Ureter (tissue), 1 donor: ENCODE measurements at regions not wholly inside any gene's neighbourhood (a gene's known extent, or its start where the extent isn't known, plus 50 kb on each side); places are given as distances from the start of the nearest gene placed in this dataset.
"Not testable (repeated sequence)": the region's sequence is repeated elsewhere in the genome, so short reads cannot be mapped to it uniquely, and the experiment has no call there.

ENCODE experiments used
- DNase-seq: peaks from one replicate; pipeline ENCODE4 v3.0.0-alpha.2; 2020; ENCODE audit warnings: low spot score
- donor health status: DM: yes; HTN: yes; CAD: no.

DNA sequence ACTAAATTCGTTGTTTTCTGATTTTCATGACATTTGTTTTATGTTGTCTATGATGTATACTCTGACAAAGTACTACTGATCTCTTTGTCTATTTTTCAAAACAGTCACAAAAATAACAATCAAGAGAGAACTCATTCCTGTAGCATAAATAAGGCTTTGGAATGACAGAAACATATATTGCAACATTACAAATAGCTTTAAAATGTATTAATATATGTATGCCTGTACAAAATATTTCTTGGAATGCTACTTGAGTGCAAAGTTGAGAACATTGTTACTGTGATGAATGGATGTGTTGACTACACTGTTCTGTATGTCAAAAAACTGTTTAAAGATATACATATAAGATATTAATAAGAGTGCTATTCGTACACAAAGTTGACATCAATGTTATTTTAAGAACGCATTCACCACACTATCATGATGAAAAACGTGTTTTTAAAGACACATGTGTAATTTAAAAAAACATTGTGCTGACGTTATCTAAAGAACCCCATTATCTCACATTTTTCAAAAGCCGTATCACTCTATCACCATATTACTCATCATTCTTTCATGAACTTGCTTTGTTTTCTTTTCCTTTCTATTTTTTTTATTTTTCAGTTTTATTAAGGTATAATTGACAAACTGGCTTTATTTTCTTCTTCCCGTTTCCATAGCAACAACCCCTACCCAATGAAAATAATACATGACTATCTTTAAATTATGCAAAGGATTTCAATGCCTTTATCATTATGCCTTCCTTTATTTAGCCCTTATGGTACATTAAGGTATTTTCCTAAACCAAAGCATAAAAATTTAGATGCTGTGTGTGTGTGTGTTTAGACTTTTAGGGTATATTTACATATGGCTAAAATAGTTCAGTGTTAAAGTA lies 918.8 kb downstream of the SLITRK1 start:
- DNase-seq: no peak

DNA sequence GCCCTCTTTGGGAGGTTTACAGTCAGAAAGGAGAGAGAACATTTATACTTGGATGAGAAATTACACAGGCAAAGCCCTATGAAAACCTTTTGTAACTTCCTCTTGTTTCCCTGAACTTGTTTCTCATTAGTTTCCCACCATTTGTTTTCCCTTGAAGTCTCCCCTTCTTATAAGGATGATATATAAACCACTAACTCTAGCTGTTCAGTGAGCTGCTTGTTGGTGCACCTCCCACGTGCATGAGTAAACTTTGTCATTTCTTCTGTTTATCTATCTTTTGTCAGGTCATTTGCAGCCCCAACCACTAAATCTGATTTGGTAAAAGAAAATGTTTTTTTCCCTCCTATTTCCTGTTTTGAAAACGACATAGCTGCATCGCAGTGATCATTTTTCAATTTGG lies 919.9 kb downstream of the SLITRK1 start:
- no peak for DNase-seq

DNA sequence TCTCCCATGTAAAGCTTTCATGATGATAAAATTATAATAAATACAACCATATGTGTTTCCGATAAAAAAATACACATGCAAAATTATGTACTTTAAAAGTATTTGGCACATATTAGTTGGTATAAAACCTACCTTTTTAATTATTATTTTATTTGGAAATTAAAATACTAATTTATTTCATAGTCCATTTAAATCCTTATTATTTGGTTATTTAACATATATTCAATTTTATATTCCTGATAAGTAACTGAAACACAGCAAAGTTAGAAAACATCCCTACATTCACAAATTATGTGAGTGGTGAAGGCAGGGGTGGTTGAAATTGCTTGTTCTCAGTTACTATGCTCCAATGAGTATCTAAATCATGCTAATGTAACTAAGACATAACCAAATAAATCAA lies 920.5 kb downstream of the SLITRK1 start:
- no peak for DNase-seq

DNA sequence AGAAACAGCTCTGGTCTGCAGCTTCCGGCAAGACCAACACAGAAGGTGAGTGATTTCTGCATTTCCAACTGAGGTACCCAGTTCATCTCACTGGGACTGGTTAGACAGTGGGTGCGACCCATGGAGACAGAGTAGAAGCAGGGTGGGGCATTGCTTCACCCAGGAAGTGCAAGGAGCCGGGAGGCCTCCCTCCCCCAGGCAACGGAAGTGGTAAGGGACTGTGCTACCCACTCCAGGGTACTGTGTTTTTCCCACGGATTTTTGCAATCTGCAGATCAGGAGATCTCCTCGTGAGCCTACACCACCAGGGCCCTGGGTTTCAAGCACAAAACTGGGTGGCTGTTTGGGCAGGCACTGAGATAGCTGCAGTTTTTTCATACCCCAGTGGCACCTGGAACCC lies 929.9 kb downstream of the SLITRK1 start:
- DNase-seq: not testable (repeated sequence)

DNA sequence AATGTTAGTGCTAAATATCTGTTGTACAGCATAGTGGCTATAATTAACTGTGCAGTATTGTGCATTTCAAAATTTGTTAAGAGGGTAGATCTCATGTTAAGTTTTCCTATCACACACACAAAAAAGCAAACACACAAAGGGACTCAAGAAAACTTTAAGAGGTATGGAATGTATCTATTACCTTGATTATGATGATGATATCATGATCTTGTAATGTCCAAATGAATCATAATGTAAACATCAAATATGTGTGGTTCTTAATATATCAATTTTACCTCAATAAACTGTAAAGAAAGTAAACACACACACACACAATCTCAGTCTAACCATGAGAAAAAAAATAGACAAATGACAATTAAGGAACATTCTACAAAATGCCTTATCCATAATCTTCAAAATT lies 934.6 kb downstream of the SLITRK1 start:
- DNase-seq: no peak

DNA sequence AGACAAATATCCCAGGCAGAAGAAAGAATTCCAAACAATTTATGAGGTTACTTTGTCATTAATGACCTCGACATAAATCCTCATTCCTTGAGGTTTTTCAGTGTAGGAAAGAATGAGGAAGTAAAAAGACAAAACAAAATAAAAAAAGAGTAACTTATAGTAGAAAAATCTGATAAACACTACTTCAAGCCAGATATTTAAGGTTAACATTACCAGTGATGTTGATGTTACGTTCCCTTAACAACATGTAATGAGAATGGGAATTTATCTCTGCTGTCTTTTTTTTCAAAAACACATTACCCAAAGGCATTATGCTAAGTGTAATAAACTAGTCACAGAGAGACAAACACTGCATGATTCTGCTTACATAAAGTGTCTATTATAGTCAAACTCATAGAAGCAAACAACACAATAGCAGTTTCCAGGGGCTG lies 935.1 kb downstream of the SLITRK1 start:
- no peak for DNase-seq

DNA sequence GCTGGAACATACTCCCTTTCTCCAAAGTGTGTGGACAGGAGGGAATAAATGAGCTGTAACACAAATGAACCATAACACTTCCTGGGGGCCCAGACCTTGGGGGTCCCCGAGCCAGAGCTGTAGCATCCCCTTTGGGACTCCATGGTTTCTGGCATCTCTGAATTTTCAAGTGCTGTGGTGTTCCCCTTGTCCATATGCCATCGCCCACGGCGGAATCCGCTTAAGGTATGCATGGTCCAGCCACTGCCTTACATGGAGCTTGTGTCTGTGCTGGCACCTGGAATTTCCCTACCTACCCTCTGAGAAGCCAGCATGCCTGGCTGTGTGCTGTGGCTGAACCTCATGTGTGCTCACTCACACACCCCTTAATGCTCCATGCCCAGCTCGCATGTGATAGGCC lies 943.6 kb downstream of the SLITRK1 start:
- DNase-seq: no peak

DNA sequence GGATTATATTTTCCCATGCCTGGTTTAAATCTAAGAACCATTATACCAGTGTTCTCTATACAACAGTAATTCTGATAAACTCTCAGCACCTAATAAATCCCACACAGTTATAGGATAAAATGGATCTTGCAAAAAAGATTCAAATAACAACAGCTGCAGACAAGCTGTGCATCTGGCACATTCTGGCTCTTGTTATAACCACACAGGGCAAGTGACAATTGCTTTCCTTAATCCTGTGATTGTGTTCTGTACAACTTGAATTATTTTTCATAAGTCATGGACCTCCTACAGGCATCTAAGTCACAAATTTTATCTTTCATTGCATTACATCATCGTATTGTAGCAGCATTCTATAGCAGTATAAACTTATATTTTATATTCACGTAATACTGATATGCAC lies 948.3 kb downstream of the SLITRK1 start:
- DNase-seq: no peak

DNA sequence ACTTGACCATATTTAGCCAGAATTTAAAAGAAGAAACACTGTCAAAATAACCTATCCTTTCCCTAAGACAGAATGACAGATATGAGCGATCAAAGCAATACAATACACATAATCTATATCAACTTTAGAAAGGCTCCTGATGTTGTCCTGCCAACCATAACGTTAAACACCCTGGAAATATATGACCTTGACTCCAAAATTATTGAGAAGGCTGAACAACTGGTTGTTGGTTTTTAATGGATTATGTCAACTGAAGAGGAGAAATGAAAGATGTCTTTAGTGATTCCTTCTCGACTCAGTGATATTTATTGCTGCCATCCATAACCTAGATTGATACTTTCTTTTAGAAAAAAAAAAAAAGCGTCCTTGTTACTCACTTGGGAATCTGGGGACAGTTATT lies 957.2 kb downstream of the SLITRK1 start:
- no peak for DNase-seq

DNA sequence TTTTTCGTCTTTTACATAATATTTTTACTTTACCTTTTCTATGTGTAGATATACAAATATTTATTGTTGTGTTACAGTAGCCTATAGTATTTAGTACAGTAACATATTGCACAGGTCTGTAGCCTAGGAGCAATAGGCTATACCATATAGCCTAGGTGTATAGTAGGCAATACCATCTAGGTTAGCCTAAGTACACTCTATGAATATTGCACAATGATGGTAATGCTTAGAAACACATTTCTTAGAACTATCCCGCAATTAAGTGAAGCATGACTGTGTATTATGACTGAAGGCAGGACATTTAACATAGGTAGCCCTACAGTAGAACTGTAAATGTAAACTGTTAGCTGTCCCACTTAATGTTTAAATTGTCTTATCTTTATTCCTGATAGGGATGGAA lies 964.3 kb downstream of the SLITRK1 start:
- DNase-seq: no peak

DNA sequence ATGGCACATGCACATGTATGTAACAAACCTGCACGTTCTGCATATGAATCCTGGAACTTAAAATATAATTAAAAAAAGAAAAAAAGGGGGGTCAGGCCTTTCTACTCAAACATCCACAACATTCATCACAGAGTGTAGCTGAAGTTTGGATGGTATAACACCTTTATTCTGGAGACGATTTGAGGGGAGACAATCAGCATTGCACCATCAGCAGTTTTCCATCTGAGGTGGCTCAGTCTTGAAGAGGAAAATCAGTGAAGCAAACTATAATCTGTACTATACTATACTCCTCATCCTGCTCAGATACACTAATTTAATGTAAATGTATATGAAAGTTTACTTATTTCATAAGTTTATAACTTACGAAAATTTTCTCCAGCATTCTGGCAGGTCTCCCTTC lies 969.7 kb downstream of the SLITRK1 start:
- DNase-seq: no peak

DNA sequence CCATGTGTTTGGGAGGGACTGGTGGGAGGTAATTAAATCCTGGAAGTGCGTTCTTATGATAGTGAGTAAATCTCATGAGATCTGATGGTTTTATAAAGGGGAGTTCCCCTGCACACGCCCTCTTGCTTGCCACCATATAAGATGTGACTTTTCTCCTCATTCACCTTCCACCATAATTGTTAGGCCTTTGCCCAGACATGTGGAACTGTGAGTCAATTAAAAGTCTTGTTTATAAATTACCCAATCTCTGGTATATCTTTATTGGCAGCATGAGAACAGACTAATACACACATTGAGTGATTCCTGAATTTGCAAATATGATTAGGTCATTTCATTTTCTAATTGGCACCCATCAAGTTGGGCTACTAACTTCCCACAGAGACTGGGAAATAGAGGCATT lies 977.2 kb downstream of the SLITRK1 start:
- no peak for DNase-seq

DNA sequence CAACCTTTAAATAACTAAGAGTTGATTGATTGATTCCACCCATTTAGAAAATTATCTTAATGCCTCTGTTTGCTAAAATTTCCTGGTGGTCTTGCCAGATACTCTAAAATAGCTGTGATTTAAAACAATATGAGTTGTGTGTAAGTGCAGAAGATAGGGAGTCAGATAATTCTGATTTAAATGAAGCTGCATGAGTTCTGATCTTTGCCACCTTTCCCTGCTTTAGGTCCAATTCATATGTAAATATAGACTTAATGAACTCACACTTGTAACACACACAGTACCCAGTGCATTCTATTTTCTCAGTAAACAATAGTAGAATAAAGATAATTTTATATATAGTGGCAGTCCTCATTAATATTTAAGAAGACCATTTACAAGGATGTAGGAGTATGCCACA lies 981.8 kb downstream of the SLITRK1 start:
- no peak for DNase-seq

DNA sequence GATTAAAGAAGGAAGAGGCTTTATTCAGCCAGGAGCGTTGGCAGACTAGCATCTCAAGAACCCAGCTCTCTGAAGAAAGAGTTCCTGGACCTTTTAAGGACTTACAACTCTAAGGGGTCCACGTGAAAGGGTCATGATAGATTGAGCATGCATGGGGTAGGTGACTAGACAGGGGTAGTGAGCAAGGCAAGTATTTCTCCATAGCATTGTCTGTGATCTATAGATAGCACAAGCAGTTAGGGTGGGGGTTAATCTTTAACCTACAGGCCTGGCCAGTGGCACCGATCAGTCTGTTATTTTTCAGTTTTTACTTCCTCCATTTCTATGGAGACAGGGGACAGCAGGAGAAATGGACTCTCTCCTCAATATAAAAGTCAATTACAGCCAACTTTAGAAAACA lies 983.7 kb downstream of the SLITRK1 start:
- no peak for DNase-seq

DNA sequence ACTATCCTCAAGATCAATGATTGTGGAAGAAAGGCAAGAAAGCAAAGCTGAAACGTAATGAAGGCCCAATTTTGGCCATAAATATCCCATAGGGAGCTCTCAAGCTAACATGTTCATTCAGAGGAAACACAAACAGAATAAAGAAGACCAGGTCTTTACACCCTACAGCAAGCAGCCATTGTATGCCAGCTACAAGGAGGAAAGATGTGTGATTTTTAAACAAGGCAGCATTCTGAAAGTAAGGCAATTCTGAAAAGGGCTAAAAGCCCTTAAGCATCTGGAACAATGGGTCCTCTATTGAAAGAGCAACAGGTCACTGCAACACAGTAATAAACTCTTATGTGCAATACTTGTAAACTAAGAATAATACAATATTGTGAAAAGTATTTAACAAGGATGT lies 1002.4 kb downstream of the SLITRK1 start:
- no peak for DNase-seq

DNA sequence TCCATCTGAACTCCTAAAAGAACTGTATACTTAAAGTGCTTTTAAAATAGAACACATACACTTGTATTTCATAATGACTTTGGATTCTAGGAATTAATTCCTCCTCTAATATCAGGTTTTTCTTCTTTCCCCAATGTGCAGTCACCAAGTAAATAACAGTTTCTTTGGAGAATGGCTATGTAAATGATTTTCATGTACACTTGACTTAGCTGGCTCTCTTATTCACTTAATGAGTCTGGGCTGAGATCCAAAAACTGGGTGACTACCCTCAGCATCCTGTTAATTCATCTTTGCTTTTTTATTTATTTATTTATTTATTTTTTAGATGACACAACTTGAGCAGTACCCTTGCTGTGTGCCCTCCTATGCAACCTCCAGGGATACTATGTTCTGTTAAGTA lies 1003.7 kb downstream of the SLITRK1 start:
- no peak for DNase-seq

DNA sequence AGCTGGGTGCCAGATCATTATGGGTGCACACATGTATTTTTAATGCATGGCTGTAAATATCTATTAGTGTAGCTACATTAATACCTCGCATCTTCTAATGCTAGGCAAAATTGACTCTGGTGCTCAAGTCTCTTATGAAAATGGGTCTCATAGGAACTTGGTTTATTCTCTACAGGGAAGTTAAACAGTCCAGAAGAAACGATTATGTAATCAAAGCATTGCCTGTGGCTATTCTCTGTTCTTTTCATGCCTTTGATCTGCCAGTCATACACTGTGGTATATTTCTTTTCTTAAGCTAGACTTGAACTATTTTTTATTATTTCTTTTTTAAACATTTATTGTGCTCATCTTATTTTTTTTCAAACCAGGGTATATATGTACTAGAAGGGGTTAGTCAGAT lies 1015.0 kb downstream of the SLITRK1 start:
- no peak for DNase-seq

DNA sequence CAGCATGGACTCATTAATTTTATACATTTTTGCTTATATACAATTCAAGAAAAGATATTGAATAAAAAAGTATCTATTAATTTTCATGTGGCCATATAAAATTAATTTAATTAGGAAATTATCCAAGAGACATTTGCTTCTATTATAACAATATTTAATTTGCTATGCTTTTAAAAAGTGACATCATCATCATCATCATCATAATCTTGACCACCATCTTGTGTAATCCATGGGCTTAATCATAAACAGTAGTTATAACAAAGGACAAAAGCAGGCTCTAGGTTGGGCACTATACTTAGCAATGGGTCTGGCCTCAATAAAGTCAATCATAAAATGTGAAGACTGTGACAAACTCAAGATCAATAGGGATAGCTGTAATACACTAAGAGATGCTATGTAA lies 1031.6 kb downstream of the SLITRK1 start:
- DNase-seq: no peak

DNA sequence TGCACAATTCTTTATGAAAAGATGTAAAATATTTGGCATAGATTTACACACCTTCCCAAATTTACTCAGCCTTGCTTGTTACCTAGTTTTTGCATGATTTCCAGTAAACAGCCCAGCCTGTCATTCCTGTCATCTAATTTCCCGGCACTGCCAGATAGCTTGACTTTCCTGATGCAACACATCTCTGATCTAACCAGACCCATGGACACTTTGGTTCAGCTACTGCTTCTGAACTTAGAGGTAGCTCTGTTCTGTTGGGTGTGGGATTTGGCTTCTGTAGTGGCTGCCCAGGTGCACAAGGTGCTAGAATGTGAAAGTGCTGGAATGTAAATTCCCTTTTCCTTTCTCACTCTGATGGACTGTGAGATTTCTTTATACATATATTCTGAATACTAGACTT lies 1033.5 kb downstream of the SLITRK1 start:
- DNase-seq: no peak

DNA sequence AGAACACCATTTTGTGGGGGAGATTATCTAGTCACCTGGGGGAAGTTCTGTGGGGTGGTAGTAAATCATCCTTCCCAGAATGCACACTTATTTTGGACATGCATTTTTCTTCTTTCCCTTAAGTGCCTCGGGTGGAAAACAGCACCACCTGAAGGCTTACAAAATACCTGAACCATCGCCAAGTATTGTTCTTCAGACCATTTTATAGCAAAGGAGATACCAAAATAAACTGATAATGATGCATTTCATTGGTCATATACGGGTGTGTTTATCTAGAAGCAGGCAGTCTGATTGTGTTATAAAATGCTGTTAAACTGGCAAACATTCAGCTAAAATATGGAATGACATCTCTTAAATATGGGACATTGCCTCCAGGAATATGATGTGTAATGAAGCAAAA lies 1034.7 kb downstream of the SLITRK1 start:
- DNase-seq: no peak

DNA sequence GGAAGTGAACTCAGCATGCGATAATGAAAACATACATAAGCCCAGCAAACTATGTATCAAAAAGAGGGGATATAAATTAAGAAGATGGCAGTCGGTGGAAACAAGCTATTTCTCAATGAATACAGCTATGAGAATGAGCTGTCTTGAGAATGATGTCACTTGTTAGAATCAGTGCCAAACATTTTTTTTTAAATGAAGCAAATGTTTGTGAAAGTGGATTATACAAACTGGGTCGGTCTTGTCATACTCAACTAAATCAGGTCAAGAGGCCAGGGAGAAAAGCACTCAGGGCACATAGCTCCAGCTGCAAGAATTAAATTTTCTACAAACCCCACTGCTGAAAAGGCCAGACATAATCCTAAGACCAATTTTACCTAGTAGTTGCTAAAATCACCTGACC lies 1048.4 kb downstream of the SLITRK1 start:
- no peak for DNase-seq

DNA sequence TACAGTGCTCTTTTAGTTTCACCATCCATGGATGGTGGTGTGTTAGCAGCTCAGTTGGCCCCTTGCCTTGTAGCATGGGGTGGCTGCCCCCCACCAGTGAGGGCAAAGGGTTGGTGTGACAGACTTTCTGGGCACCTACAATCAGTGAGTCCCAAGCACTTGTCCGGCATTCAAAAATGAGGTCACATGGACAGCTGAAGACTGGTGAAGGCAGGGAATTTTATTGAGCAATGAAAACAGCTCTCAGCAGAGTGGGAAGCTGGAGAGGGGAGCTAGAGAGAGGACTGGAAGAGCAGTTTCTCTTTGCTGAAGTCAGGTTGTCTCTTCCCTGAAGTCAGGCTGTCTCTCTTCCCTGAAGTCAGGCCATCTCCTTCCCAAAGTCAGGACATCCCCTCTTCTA lies 1053.2 kb downstream of the SLITRK1 start:
- DNase-seq: no peak

DNA sequence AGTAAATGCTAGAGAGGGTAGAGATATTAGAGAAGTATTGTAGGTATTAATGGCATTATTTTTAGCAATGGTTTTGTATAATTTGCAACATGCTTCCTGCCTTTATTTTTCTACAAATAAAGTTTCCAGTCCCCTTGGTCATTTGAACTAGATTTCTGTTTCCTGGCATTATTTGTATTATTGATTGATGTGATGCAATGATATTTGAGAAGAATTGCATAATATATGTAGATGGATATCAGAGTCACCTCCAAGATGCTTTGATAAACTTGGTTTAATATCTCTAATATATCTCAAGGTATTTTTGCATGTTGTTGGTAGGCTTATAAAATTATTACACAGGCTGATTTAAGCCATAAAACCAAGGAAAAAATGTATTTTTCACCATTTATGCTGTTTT lies 1054.5 kb downstream of the SLITRK1 start:
- no peak for DNase-seq

DNA sequence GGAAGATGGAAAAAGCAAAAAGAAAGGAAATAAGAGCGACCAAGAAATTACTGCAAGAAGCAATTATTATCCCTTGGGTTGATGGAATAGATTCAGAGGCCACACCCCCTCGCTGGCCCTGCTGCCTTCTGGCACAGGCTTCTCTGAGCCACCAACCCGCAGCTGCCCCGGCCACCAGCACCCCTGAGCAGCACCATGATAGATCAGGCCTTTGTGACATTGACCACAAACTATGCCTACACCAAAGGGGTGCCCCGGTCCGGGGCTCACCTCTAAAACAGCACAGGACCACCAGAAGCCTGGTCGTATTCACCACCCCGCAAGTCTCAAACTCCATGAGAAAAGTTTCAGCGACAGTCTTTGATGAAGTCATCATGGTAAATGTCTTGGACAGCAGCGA lies 1059.3 kb downstream of the SLITRK1 start:
- DNase-seq: no peak
